KMS-11 (cell line): ENCODE measurements at regions not wholly inside any gene's neighbourhood (a gene's known extent, or its start where the extent isn't known, plus 50 kb on each side); places are given as distances from the start of the nearest gene placed in this dataset.

Experiments
- H2AFZ ChIP-seq: fragments of 200-600 bp; sonication (generic); 2 replicates; pipeline ENCODE4 v1.6.1; 2016; ENCODE audit warnings: antibody characterized with exemption, mixed run types, low read depth
- H3K27ac ChIP-seq: fragments of 200-600 bp; sonication (generic); 2 replicates; pipeline ENCODE4 v1.6.1; 2016; ENCODE audit warnings: mild to moderate bottlenecking, mixed run types
- H3K27me3 ChIP-seq: fragments of 200-600 bp; sonication (generic); 2 replicates; pipeline ENCODE4 v1.6.1; 2017; ENCODE audit warnings: mild to moderate bottlenecking, low read depth, mixed run types, moderate library complexity; ENCODE audit not compliant: insufficient read depth
- H3K36me3 ChIP-seq: fragments of 200-600 bp; sonication (generic); 2 replicates; pipeline ENCODE4 v1.6.1; 2017; ENCODE audit warnings: mild to moderate bottlenecking, mixed run types; ENCODE audit not compliant: insufficient read depth
- H3K4me1 ChIP-seq: fragments of 200-600 bp; sonication (generic); 2 replicates; pipeline ENCODE4 v1.6.1; 2016; ENCODE audit warnings: mild to moderate bottlenecking, low read depth, mixed run types; ENCODE audit not compliant: poor library complexity, severe bottlenecking
- H3K4me2 ChIP-seq: fragments of 200-600 bp; sonication (generic); 2 replicates; pipeline ENCODE4 v1.7.0; 2016; ENCODE audit warnings: mild to moderate bottlenecking, mixed run types
- H3K4me3 ChIP-seq: fragments of 200-600 bp; sonication (generic); IDR thresholded peaks from 2 replicates; pipeline ENCODE4 v1.6.1; 2017; ENCODE audit warnings: low read depth, low read length, mixed read lengths; ENCODE audit not compliant: insufficient read depth
- H3K79me2 ChIP-seq: fragments of 200-600 bp; sonication (generic); 2 replicates; pipeline ENCODE4 v1.6.1; 2016; ENCODE audit warnings: low read depth, mixed run types; ENCODE audit not compliant: insufficient read depth
- H3K9ac ChIP-seq: fragments of 200-600 bp; sonication (generic); 2 replicates; pipeline ENCODE4 v1.6.1; 2016; ENCODE audit warnings: mild to moderate bottlenecking, mixed run types
- H4K20me1 ChIP-seq: fragments of 200-600 bp; sonication (generic); 2 replicates; pipeline ENCODE4 v1.6.1; 2016; ENCODE audit warnings: mild to moderate bottlenecking, mixed run types; ENCODE audit not compliant: insufficient read depth
- TF ChIP-seq, protein P1 (sequence below): fragments of 200-600 bp; sonication (generic); conservative IDR thresholded peaks from 2 replicates; pipeline ENCODE4 v1.6.1; 2017; ENCODE audit warnings: low read depth, mild to moderate bottlenecking, antibody characterized with exemption, low read length, moderate library complexity, mixed read lengths

DNA sequence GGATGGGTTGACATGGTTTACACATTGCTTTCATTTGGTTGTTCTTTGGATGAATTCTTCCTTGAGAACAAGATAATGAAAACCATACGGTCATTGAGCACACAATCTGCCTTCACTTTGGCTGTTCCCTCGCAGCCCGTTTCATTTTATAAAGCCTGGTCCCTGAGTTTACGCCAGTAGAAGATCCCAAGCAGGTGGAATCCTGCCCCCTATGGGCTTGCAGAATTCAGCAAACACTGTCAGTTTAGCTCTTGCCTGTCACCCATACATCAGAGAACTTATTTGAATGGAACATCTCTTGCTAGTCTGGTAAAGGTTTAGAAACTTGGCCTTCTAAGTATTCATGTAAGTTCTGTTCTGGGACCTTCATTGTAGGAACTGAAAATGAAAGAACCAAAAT, 666.4 kb upstream of the ZEB2 start:
- Histone ChIP-seq H4K20me1 (no peaks in the 10 kb centered on the region), H3K36me3 (no peaks in the 10 kb centered on the region), H2AFZ (no peak overlapping the region), H3K79me2 (no peaks in the 10 kb centered on the region), H3K9ac (no peak overlapping the region), H3K4me2 (no peak overlapping the region), H3K4me1 (peaks cover 3% of the 10 kb centered on the region), H3K27me3 (no peaks in the 10 kb centered on the region), H3K27ac (no peak overlapping the region), H3K4me3 (no peak overlapping the region)
- TF ChIP-seq, protein P1, sequence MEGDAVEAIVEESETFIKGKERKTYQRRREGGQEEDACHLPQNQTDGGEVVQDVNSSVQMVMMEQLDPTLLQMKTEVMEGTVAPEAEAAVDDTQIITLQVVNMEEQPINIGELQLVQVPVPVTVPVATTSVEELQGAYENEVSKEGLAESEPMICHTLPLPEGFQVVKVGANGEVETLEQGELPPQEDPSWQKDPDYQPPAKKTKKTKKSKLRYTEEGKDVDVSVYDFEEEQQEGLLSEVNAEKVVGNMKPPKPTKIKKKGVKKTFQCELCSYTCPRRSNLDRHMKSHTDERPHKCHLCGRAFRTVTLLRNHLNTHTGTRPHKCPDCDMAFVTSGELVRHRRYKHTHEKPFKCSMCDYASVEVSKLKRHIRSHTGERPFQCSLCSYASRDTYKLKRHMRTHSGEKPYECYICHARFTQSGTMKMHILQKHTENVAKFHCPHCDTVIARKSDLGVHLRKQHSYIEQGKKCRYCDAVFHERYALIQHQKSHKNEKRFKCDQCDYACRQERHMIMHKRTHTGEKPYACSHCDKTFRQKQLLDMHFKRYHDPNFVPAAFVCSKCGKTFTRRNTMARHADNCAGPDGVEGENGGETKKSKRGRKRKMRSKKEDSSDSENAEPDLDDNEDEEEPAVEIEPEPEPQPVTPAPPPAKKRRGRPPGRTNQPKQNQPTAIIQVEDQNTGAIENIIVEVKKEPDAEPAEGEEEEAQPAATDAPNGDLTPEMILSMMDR, result no peak

DNA sequence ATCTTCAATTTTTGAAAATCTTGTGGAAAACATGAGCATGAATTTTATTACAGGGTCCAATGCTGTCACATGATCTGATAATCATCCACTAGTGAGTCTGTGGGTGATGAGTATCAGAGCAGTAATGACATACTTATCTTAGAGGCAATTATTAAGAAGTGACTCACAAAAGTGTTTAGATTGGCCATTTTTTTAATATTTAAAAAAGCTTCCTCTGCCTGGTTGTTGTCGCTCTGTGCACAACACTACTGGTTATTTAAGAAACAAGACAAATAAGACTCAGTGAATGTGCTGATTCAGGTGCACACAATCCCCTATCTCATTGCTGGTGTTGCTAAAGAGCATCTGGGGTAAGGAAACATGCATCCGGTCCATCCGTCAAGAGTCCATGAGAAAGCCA, 665.8 kb upstream of the ZEB2 start:
- no peak overlapping the region for H2AFZ ChIP-seq
- H3K9ac ChIP-seq, result no peak overlapping the region
- peaks cover 3% of the 10 kb centered on the region for H3K4me1 ChIP-seq

DNA sequence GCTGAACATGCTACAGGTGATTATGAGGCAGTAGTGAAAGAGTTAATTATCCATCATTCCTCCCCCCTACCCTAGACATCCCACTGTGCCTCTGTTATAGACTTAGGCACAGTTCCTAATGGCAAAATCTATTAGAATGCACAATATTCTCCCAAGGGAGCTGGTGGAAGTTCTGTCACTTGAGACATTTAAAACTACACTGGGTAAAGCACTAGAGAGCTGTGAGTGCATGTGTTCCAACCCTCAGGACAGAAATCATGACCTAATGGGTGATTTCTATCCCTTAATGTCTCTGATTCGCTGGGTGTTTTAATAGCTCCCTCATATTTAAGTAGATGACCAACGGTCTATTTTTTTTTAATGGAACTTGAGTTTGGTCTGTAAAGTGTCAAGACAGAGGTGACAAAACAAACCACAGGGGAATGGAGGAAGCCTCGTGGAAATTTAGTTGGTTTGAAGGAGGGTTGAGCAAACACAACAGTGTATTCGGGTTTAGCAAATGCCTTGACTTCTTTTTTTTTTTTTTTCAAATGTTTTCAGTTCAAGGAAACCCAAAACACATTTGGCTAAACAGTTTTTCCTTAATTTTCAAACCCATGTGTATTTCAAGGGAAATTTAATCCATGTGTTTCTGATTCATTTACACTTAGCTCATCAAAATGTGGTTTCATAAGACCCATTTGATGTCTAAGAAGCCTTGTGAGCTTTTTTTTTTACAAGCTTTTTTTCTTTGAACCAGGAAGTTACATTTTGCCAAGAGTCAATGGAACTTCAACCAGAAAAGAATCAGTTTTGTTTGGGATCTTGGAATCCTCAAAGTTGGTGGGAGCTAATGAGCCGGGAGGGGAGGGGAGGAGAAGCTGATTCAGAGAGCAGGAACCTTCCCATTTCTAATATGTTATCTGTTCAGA, 665.1 kb upstream of the ZEB2 start:
- Histone ChIP-seq H3K27me3 (no peaks in the 10 kb centered on the region), H3K36me3 (no peaks in the 10 kb centered on the region), H3K4me3 (no peak overlapping the region), H3K27ac (no peak overlapping the region), H2AFZ (no peak overlapping the region), H3K4me1 (peaks cover 3% of the 10 kb centered on the region), H3K4me2 (no peak overlapping the region), H4K20me1 (no peaks in the 10 kb centered on the region), H3K79me2 (no peaks in the 10 kb centered on the region), H3K9ac (no peak overlapping the region)
- TF ChIP-seq, protein P1, result no peak

More for the DNA sequence above, 665.8 kb upstream of the ZEB2 start:
- Histone ChIP-seq H4K20me1 (no peaks in the 10 kb centered on the region), H3K27ac (no peak overlapping the region), H3K27me3 (no peaks in the 10 kb centered on the region), H3K36me3 (no peaks in the 10 kb centered on the region), H3K79me2 (no peaks in the 10 kb centered on the region), H3K4me2 (no peak overlapping the region), H3K4me3 (no peak overlapping the region)
- TF ChIP-seq, protein P1, result no peak

DNA sequence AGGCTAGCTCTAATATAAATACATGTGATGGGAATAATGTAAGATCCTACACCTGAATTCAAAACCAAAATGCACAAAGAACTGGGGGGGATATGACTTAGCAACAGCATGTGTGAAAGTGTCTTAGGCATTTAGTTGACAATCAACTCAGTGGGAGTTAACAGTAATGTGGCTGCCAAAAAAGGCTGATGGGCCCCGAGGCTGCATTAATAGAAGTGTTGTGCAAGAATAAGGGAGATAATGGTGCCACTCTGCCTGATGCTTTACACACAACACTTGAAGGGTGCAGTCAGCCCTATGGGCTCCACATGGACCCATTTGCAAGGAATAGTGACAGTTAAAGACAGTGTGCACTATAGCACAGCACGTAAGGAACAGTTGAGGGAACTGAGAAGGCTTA, 649.4 kb upstream of the ZEB2 start:
- Histone ChIP-seq H3K4me1 (no peaks in the 10 kb centered on the region), H3K27me3 (no peaks in the 10 kb centered on the region), H2AFZ (no peak overlapping the region), H3K79me2 (no peaks in the 10 kb centered on the region), H3K36me3 (no peaks in the 10 kb centered on the region), H3K9ac (no peak overlapping the region), H3K4me2 (no peak overlapping the region), H3K4me3 (no peak overlapping the region), H4K20me1 (no peaks in the 10 kb centered on the region), H3K27ac (no peak overlapping the region)
- TF ChIP-seq, protein P1, result no peak
